ENCODE measurements at regions not wholly inside any gene's neighbourhood (a gene's known extent, or its start where the extent isn't known, plus 50 kb on each side); places are given as distances from the start of the nearest gene placed in this dataset.

GRCh38 chr17:14670861-14671260, 370.0 kb downstream of the HS3ST3B1 start:
- Histone ChIP-seq H3K9me3 (no peaks in the 10 kb centered on the region), H3K4me3 (no peak overlapping the region), H3K36me3 (no peaks in the 10 kb centered on the region), H3K27ac (replicated peaks in 1 of 4) (no peak overlapping the region), H3K27me3 (no peaks in the 10 kb centered on the region), H3K4me1 (no peaks in the 10 kb centered on the region)
- no peak for DNase-seq (ENCODE audit: extremely low spot score)
- 76% methylated on average over 1 of the region's 1 CpG for WGBS
- intact Hi-C loops (cut with DNase I), result no loop called here
- TF ChIP-seq CTCF (IDR thresholded peaks at IDR 0.05) (no peak), EP300 (IDR thresholded peaks at IDR 0.05) (no peak), POLR2A (IDR thresholded peaks at IDR 0.05; ENCODE audit: low read depth) (no peak), POLR2AphosphoS5 (IDR thresholded peaks at IDR 0.05) (no peak)

GRCh38 chr17:14664511-14664910, 363.6 kb downstream of the HS3ST3B1 start:
- intact Hi-C loops (cut with DNase I), result no loop called here
- no peaks in the 10 kb centered on the region for H3K9me3 ChIP-seq
- no peak for DNase-seq (ENCODE audit: extremely low spot score)
- no peak overlapping the region for H3K27ac ChIP-seq (replicated peaks in 1 of 4)
- no peaks in the 10 kb centered on the region for H3K27me3 ChIP-seq
- no peak overlapping the region for H3K4me3 ChIP-seq
- H3K36me3 ChIP-seq, result no peaks in the 10 kb centered on the region
- WGBS, result 32% methylated on average over 4 of the region's 4 CpGs
- no peak for TF ChIP-seq CTCF (IDR thresholded peaks at IDR 0.05)
- no peak for TF ChIP-seq POLR2A (IDR thresholded peaks at IDR 0.05; ENCODE audit: low read depth)
- no peak for TF ChIP-seq POLR2AphosphoS5 (IDR thresholded peaks at IDR 0.05)
- no peak for TF ChIP-seq EP300 (IDR thresholded peaks at IDR 0.05)
- H3K4me1 ChIP-seq, result no peaks in the 10 kb centered on the region

- H3K36me3 ChIP-seq, result no peaks in the 10 kb centered on the region
- intact Hi-C loops (cut with DNase I), result no loop called here
- no peaks in the 10 kb centered on the region for H3K4me1 ChIP-seq
- no peak overlapping the region for H3K4me3 ChIP-seq
- H3K9me3 ChIP-seq, result no peaks in the 10 kb centered on the region
- DNase-seq (ENCODE audit: extremely low spot score), result no peak
- H3K27ac ChIP-seq (replicated peaks in 1 of 4), result no peak overlapping the region
- 77% methylated on average over 1 of the region's 1 CpG for WGBS
- no peaks in the 10 kb centered on the region for H3K27me3 ChIP-seq
- no peak for TF ChIP-seq CTCF (IDR thresholded peaks at IDR 0.05)
- TF ChIP-seq EP300 (IDR thresholded peaks at IDR 0.05), result no peak
- no peak for TF ChIP-seq POLR2AphosphoS5 (IDR thresholded peaks at IDR 0.05)
- TF ChIP-seq POLR2A (IDR thresholded peaks at IDR 0.05; ENCODE audit: low read depth), result no peak
Measured at GRCh38 chr17:14641117-14641516, 340.2 kb downstream of the HS3ST3B1 start.

GRCh38 chr17:14637260-14637659, 336.4 kb downstream of the HS3ST3B1 start:
- no peak for DNase-seq (ENCODE audit: extremely low spot score)
- H3K36me3 ChIP-seq, result no peaks in the 10 kb centered on the region
- intact Hi-C loops (cut with DNase I), result no loop called here
- no peaks in the 10 kb centered on the region for H3K27me3 ChIP-seq
- H3K4me1 ChIP-seq, result no peaks in the 10 kb centered on the region
- 100% methylated on average over 1 of the region's 1 CpG for WGBS
- peaks cover 0 to 7% (median 0%) of the 10 kb centered on the region in 4 donors for H3K9me3 ChIP-seq
- no peak overlapping the region for H3K4me3 ChIP-seq
- H3K27ac ChIP-seq (replicated peaks in 1 of 4), result no peak overlapping the region
- TF ChIP-seq POLR2AphosphoS5 (IDR thresholded peaks at IDR 0.05) (no peak), EP300 (IDR thresholded peaks at IDR 0.05) (no peak), POLR2A (IDR thresholded peaks at IDR 0.05; ENCODE audit: low read depth) (no peak), CTCF (IDR thresholded peaks at IDR 0.05) (no peak)

GRCh38 chr17:14630621-14631020, 329.7 kb downstream of the HS3ST3B1 start:
- 75% methylated on average over 4 of the region's 4 CpGs for WGBS
- no peak for DNase-seq (ENCODE audit: extremely low spot score)
- Histone ChIP-seq H3K4me1 (no peaks in the 10 kb centered on the region), H3K27ac (replicated peaks in 1 of 4) (no peak overlapping the region), H3K4me3 (no peak overlapping the region), H3K36me3 (no peaks in the 10 kb centered on the region), H3K9me3 (peaks cover 0 to 7% (median 0%) of the 10 kb centered on the region in 4 donors), H3K27me3 (peaks cover 0 to 4% (median 0%) of the 10 kb centered on the region in 4 donors)
- TF ChIP-seq CTCF (IDR thresholded peaks at IDR 0.05), result no peak
- no peak for TF ChIP-seq POLR2A (IDR thresholded peaks at IDR 0.05; ENCODE audit: low read depth)
- TF ChIP-seq POLR2AphosphoS5 (IDR thresholded peaks at IDR 0.05), result no peak
- TF ChIP-seq EP300 (IDR thresholded peaks at IDR 0.05), result no peak
- intact Hi-C loops (cut with DNase I), result no loop called here

Data from esophagus muscularis mucosa (tissue), 4 donors.